ENCODE measurements at regions not wholly inside any gene's neighbourhood (a gene's known extent, or its start where the extent isn't known, plus 50 kb on each side); places are given as distances from the start of the nearest gene placed in this dataset.

DNA sequence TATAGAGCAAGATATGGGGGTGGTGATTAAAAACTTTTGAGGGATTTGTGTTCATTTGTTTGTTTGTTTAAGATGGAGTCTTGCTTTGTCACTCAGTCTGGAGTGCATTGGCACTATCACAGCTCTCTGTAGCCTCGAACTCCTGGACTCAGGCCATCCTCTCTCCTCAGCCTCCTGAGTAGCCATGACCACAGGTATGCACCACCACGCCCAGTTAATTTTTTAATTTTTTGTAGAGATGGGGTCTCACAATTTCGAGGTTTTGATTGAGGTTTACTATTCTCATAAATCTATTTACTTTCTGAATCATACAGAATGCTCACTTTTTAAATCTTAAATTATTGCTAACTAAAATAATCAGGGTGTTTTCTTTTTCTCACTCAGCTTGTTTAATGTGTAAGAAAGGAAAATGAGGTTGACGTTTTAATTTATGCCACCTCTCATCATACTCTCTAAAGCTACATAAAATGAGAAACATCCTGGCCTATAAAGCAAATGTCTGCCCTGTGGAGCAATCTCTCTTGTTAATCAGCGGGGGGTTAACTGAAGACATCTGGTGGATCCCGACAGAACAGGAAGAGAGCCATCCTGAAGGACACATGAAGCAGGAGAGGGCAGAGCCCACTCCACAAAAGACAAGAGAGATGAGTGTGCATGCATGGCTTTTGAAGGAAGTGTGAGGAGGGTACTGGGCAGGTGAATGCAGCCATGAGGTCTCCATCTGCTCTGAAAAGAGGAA is 589.1 kb upstream of the SLC8A1 start:
- Histone ChIP-seq H3K4me1 (ENCODE audit: insufficient read depth, insufficient read length) (no peaks in the 10 kb centered on the region), H3K36me3 (ENCODE audit: insufficient read depth, insufficient read length, low read length) (no peaks in the 10 kb centered on the region), H3K27me3 (ENCODE audit: insufficient read depth, insufficient read length) (no peaks in the 10 kb centered on the region), H3K9ac (ENCODE audit: insufficient read length, low read depth) (no peak overlapping the region), H3K9me3 (ENCODE audit: insufficient read depth, low read length) (no peaks in the 10 kb centered on the region), H3K4me3 (ENCODE audit: insufficient read length, low read depth) (no peak overlapping the region)
- no peak for TF ChIP-seq ZNF274 (IDR thresholded peaks at IDR 0.05; ENCODE audit: low read depth, low read length)
- TF ChIP-seq SUZ12 (IDR thresholded peaks at IDR 0.05; ENCODE audit: extremely low read depth, insufficient read depth, insufficient read length) = no peak
- no peak for TF ChIP-seq YY1 (IDR thresholded peaks at IDR 0.05; ENCODE audit: insufficient read depth, insufficient read length)
- DNase-seq (ENCODE audit: low read depth, low spot score) = no peak

DNA sequence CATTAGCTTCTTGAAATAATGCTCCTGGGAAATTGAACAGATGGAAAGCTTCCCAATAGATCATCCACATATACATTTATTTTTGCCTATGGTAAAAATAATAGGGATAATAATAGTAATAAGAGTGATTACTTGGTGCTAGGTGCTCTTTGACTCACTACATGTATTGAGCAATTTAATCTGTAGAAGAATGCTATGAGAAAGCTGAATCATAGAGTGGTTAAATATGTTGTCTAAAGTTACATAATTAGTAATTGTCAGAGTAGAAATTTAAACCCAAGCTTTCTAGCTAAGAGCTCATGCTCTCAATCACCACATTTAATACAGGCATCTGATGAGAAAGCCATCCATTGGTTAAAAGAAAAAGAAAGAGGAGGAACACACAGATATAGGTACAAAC is 590.5 kb upstream of the SLC8A1 start:
- H3K9ac ChIP-seq (ENCODE audit: insufficient read length, low read depth) = no peak overlapping the region

DNA sequence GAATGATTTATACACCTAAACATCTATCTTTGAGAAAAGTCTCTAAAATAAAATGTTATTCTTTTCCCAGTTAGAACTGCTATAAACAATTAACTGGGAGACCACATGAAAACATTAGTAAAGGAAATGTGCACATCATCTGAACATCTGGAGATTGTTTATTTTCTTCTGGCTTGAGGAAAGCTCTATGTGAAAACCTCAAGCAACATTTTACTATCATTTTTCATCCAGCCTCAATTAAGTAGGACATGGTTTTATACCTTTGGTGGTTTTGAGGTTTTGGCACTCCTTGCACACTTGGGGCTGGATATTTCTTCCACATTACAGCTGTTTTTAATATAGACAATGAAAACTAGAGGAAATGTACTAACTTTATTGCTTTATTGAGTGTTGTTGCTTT is 609.5 kb upstream of the SLC8A1 start:
- no peak for DNase-seq (ENCODE audit: low read depth, low spot score)
- no peak for TF ChIP-seq ZNF274 (IDR thresholded peaks at IDR 0.05; ENCODE audit: low read depth, low read length)
- TF ChIP-seq YY1 (IDR thresholded peaks at IDR 0.05; ENCODE audit: insufficient read depth, insufficient read length) = no peak
- TF ChIP-seq SUZ12 (IDR thresholded peaks at IDR 0.05; ENCODE audit: extremely low read depth, insufficient read depth, insufficient read length) = no peak

More for the DNA sequence above, 590.5 kb upstream of the SLC8A1 start:
- no peaks in the 10 kb centered on the region for H3K9me3 ChIP-seq (ENCODE audit: insufficient read depth, low read length)
- no peak overlapping the region for H3K4me3 ChIP-seq (ENCODE audit: insufficient read length, low read depth)
- H3K36me3 ChIP-seq (ENCODE audit: insufficient read depth, insufficient read length, low read length) = no peaks in the 10 kb centered on the region
- no peaks in the 10 kb centered on the region for H3K27me3 ChIP-seq (ENCODE audit: insufficient read depth, insufficient read length)
- no peak for DNase-seq (ENCODE audit: low read depth, low spot score)
- no peak for TF ChIP-seq SUZ12 (IDR thresholded peaks at IDR 0.05; ENCODE audit: extremely low read depth, insufficient read depth, insufficient read length)
- TF ChIP-seq YY1 (IDR thresholded peaks at IDR 0.05; ENCODE audit: insufficient read depth, insufficient read length) = no peak
- TF ChIP-seq ZNF274 (IDR thresholded peaks at IDR 0.05; ENCODE audit: low read depth, low read length) = no peak
- no peaks in the 10 kb centered on the region for H3K4me1 ChIP-seq (ENCODE audit: insufficient read depth, insufficient read length)

DNA sequence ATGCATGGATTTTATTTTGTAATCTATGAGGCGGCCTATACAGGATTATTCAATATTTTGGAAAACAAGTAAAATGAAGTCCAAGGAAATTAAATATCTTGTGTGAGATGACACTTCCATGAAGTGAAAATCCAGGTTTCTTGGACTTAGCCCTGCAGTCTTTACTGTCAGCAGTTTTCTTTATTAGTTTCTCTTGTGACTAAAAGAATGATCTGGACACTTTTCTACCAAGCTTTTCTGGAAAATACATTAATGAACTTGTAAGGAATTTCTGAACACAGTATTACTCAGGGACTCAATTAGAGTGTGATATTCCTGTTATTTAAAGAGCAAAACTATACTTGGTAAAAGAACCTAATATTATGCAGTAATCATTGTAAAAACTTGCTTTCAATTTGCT is 610.4 kb upstream of the SLC8A1 start:
- Histone ChIP-seq H3K4me3 (ENCODE audit: insufficient read length, low read depth) (no peak overlapping the region), H3K9me3 (ENCODE audit: insufficient read depth, low read length) (no peaks in the 10 kb centered on the region), H3K36me3 (ENCODE audit: insufficient read depth, insufficient read length, low read length) (no peaks in the 10 kb centered on the region), H3K4me1 (ENCODE audit: insufficient read depth, insufficient read length) (no peaks in the 10 kb centered on the region), H3K9ac (ENCODE audit: insufficient read length, low read depth) (no peak overlapping the region), H3K27me3 (ENCODE audit: insufficient read depth, insufficient read length) (no peaks in the 10 kb centered on the region)
- TF ChIP-seq SUZ12 (IDR thresholded peaks at IDR 0.05; ENCODE audit: extremely low read depth, insufficient read depth, insufficient read length) (no peak), YY1 (IDR thresholded peaks at IDR 0.05; ENCODE audit: insufficient read depth, insufficient read length) (no peak), ZNF274 (IDR thresholded peaks at IDR 0.05; ENCODE audit: low read depth, low read length) (no peak)
- no peak for DNase-seq (ENCODE audit: low read depth, low spot score)

More for the DNA sequence above, 609.5 kb upstream of the SLC8A1 start:
- Histone ChIP-seq H3K27me3 (ENCODE audit: insufficient read depth, insufficient read length) (no peaks in the 10 kb centered on the region), H3K9ac (ENCODE audit: insufficient read length, low read depth) (no peak overlapping the region), H3K36me3 (ENCODE audit: insufficient read depth, insufficient read length, low read length) (no peaks in the 10 kb centered on the region), H3K4me3 (ENCODE audit: insufficient read length, low read depth) (no peak overlapping the region), H3K9me3 (ENCODE audit: insufficient read depth, low read length) (no peaks in the 10 kb centered on the region), H3K4me1 (ENCODE audit: insufficient read depth, insufficient read length) (no peaks in the 10 kb centered on the region)

DNA sequence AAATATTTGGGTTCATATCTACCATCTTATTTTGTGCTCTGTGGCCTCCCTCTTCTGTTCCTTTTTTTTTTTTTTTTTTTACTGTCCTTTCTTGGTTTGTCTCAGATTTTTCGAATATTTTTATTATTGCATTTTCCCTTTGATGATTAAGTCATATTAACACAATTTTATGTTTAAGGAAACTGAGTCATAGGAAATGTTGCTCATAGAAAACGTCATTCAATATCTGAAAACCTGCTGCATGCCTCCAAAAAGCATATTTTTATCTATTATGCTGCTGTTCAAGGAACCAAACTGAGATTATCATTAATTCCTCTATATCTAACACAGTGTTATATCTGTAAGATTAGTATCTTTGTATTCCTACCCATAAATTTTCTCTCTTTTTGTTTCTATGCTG is 614.3 kb upstream of the SLC8A1 start:
- TF ChIP-seq YY1 (IDR thresholded peaks at IDR 0.05; ENCODE audit: insufficient read depth, insufficient read length) (no peak), ZNF274 (IDR thresholded peaks at IDR 0.05; ENCODE audit: low read depth, low read length) (no peak), SUZ12 (IDR thresholded peaks at IDR 0.05; ENCODE audit: extremely low read depth, insufficient read depth, insufficient read length) (no peak)
- Histone ChIP-seq H3K9me3 (ENCODE audit: insufficient read depth, low read length) (no peaks in the 10 kb centered on the region), H3K4me1 (ENCODE audit: insufficient read depth, insufficient read length) (no peaks in the 10 kb centered on the region), H3K36me3 (ENCODE audit: insufficient read depth, insufficient read length, low read length) (no peaks in the 10 kb centered on the region), H3K4me3 (ENCODE audit: insufficient read length, low read depth) (no peak overlapping the region), H3K9ac (ENCODE audit: insufficient read length, low read depth) (no peak overlapping the region), H3K27me3 (ENCODE audit: insufficient read depth, insufficient read length) (no peaks in the 10 kb centered on the region)
- DNase-seq (ENCODE audit: low read depth, low spot score) = no peak

DNA sequence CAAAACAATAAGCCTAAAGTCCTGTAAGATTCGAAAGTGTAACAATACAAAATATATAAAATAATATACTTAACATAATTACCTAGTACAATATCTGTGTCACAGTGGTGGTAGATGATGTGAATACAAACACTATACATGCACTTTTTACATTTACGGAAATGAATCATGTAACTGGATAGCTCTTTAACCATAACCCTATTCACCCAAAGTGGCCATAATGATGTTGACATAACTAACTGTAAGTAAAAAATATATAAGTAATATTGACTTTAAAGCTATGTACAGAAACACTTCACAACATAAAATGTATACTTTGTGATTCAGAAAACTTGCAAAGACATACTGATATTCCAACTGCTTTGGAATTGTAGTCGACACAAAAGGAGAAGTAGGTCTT is 616.9 kb upstream of the SLC8A1 start:
- DNase-seq (ENCODE audit: low read depth, low spot score) = no peak

DNA sequence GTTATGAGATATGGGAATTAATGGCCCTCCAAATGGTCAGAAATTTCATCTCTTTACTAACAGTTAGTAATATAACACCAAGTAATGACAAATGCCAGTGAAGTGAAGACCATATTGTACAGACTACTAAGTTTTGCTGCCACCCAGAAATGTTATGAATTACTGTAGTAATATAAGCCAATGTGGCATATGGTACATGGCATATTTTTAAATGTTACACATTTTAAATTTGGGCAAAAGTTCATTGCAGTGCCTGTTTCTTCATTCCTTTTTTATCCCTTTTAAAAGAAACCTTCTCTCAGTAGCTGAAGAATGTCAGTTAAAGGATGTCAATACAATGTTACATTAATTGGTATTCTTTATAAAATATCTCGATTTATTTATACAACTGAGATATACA is 626.5 kb upstream of the SLC8A1 start:
- no peaks in the 10 kb centered on the region for H3K9me3 ChIP-seq (ENCODE audit: insufficient read depth, low read length)
- H3K9ac ChIP-seq (ENCODE audit: insufficient read length, low read depth) = no peak overlapping the region
- no peak overlapping the region for H3K4me3 ChIP-seq (ENCODE audit: insufficient read length, low read depth)
- H3K4me1 ChIP-seq (ENCODE audit: insufficient read depth, insufficient read length) = no peaks in the 10 kb centered on the region
- no peak for TF ChIP-seq YY1 (IDR thresholded peaks at IDR 0.05; ENCODE audit: insufficient read depth, insufficient read length)
- TF ChIP-seq SUZ12 (IDR thresholded peaks at IDR 0.05; ENCODE audit: extremely low read depth, insufficient read depth, insufficient read length) = no peak
- DNase-seq (ENCODE audit: low read depth, low spot score) = no peak
- H3K27me3 ChIP-seq (ENCODE audit: insufficient read depth, insufficient read length) = no peaks in the 10 kb centered on the region
- H3K36me3 ChIP-seq (ENCODE audit: insufficient read depth, insufficient read length, low read length) = no peaks in the 10 kb centered on the region

More for the DNA sequence above, 616.9 kb upstream of the SLC8A1 start:
- no peaks in the 10 kb centered on the region for H3K36me3 ChIP-seq (ENCODE audit: insufficient read depth, insufficient read length, low read length)
- no peaks in the 10 kb centered on the region for H3K9me3 ChIP-seq (ENCODE audit: insufficient read depth, low read length)
- H3K9ac ChIP-seq (ENCODE audit: insufficient read length, low read depth) = no peak overlapping the region
- no peaks in the 10 kb centered on the region for H3K27me3 ChIP-seq (ENCODE audit: insufficient read depth, insufficient read length)
- TF ChIP-seq ZNF274 (IDR thresholded peaks at IDR 0.05; ENCODE audit: low read depth, low read length) (no peak), YY1 (IDR thresholded peaks at IDR 0.05; ENCODE audit: insufficient read depth, insufficient read length) (no peak), SUZ12 (IDR thresholded peaks at IDR 0.05; ENCODE audit: extremely low read depth, insufficient read depth, insufficient read length) (no peak)
- no peaks in the 10 kb centered on the region for H3K4me1 ChIP-seq (ENCODE audit: insufficient read depth, insufficient read length)
- H3K4me3 ChIP-seq (ENCODE audit: insufficient read length, low read depth) = no peak overlapping the region

All from NT2/D1 (cell line).